GM12878 (cell line): ENCODE measurements at regions not wholly inside any gene's neighbourhood (a gene's known extent, or its start where the extent isn't known, plus 50 kb on each side); places are given as distances from the start of the nearest gene placed in this dataset.

Source experiments
- ATAC-seq: fragments of 200-7000 bp; cut with Tn5 transposase; 3 replicates; pipeline ENCODE4 v1.9.1; 2020; ENCODE audit warnings: mild to moderate bottlenecking, moderate library complexity
- BruUV-seq: library from RNA; stranded (reverse); fragments of 400-500 nt; replicated peaks from 2 replicates; lab custom pipeline; 2021; lab: Mats Ljungman, UMichigan
- CTCF ChIA-PET: fragments of 300-600 bp; sonication (Branson Sonifier 250); formaldehyde crosslinking; extraction: SDS; loops from one replicate; lab custom pipeline; 2021; ENCODE audit warnings: inconsistent platforms; lab: Yijun Ruan, JAX
- POLR2A ChIA-PET: fragments of 350-600 bp; formaldehyde crosslinking; extraction: SDS; loops from one replicate; lab custom pipeline; 2021; ENCODE audit warnings: inconsistent platforms; lab: Charles Lee
- RAD21 ChIA-PET: fragments of 300-600 bp; sonication (Branson Sonifier 250); formaldehyde crosslinking; loops from one replicate; lab custom pipeline; 2023; ENCODE audit warnings: antibody characterized with exemption; ENCODE audit not compliant: unreplicated experiment; lab: Charles Lee
- SMC1A ChIA-PET: fragments of 300-600 bp; sonication (Branson Sonifier 250); formaldehyde crosslinking; loops from one replicate; lab custom pipeline; 2023; ENCODE audit not compliant: unreplicated experiment, uncharacterized antibody; lab: Charles Lee
- DNase-seq: peaks from one replicate; pipeline ENCODE4 v3.0.0-alpha.2; 2011; ENCODE audit warnings: low read depth, low spot score
- FAIRE-seq: peaks from 3 replicates; lab custom pipeline; 2011; peaks lifted over from hg19 to GRCh38; lab: Jason Lieb, UNC
- H2AFZ ChIP-seq: 2 replicates; pipeline ENCODE4 v1.6.0; 2011; ENCODE audit warnings: low read depth, low read length, control low read depth; ENCODE audit not compliant: control insufficient read depth
- H3K27ac ChIP-seq: 2 replicates; pipeline ENCODE4 v1.5.1; 2011; ENCODE audit warnings: control low read depth; ENCODE audit not compliant: control insufficient read depth, insufficient read depth
- H3K27me3 ChIP-seq, 2 experiments: replicated peaks in 1 of 2; 2 replicates each; pipeline versions ENCODE4 v1.6.0 to v1.6.1; 2011; ENCODE audit warnings: low read length in 1 of 2; ENCODE audit not compliant: control insufficient read depth in 2 of 2, insufficient read depth in 2 of 2
- H3K36me3 ChIP-seq, 2 experiments: 2 replicates each; pipeline ENCODE4 v1.5.1; 2011; ENCODE audit warnings: low read length in 1 of 2; ENCODE audit not compliant: control insufficient read depth in 2 of 2, insufficient read depth in 2 of 2
- H3K4me1 ChIP-seq: 2 replicates; pipeline ENCODE4 v1.6.1; 2011; ENCODE audit warnings: mild to moderate bottlenecking, low read length, moderate library complexity, mixed read lengths; ENCODE audit not compliant: control insufficient read depth, insufficient read depth
- H3K4me2 ChIP-seq: 2 replicates; pipeline ENCODE4 v1.6.0; 2011; ENCODE audit warnings: control low read depth; ENCODE audit not compliant: control insufficient read depth, insufficient read depth
- H3K4me3 ChIP-seq: fragments of 200-600 bp; sonication (generic); 2 replicates; pipeline ENCODE4 v1.5.1; 2016
- H3K79me2 ChIP-seq: 2 replicates; pipeline ENCODE4 v1.6.0; 2011; ENCODE audit warnings: low read length; ENCODE audit not compliant: control insufficient read depth, insufficient read depth
- H3K9ac ChIP-seq: 2 replicates; pipeline ENCODE4 v1.8.0; 2011; ENCODE audit warnings: low read length, control low read depth, mixed read lengths; ENCODE audit not compliant: control insufficient read depth, insufficient read depth
- H3K9me3 ChIP-seq: replicated peaks from 3 replicates; pipeline ENCODE4 v1.5.1; 2011; ENCODE audit warnings: mild to moderate bottlenecking, low read length; ENCODE audit not compliant: control insufficient read depth, insufficient read depth
- H4K20me1 ChIP-seq: 2 replicates; pipeline ENCODE4 v1.6.0; 2011; ENCODE audit not compliant: control insufficient read depth, insufficient read depth
- BCL11A ChIP-seq: IDR thresholded peaks from 2 replicates; pipeline ENCODE4 v1.6.1; 2011; ENCODE audit warnings: low read depth, low read length
- CHD2 ChIP-seq: IDR thresholded peaks from 2 replicates; pipeline ENCODE4 v1.6.1; 2011; ENCODE audit warnings: low read depth, low read length, improper control_type of control experiment, borderline replicate concordance
- KLF5 ChIP-seq: fragments of 450-650 bp; IDR thresholded peaks from 2 replicates; pipeline ENCODE4 v1.6.1; 2014; ENCODE audit warnings: mild to moderate bottlenecking; ENCODE audit not compliant: partially characterized antibody
- NFXL1 ChIP-seq: fragments of 450-650 bp; IDR thresholded peaks from 2 replicates; pipeline ENCODE4 v1.6.1; 2017; ENCODE audit warnings: antibody characterized with exemption, mild to moderate bottlenecking, borderline replicate concordance
- RELA ChIP-seq: fragments of 450-650 bp; IDR thresholded peaks from 2 replicates; pipeline ENCODE4 v1.8.0; 2014; ENCODE audit warnings: borderline replicate concordance; ENCODE audit not compliant: partially characterized antibody
- SIN3A ChIP-seq: IDR thresholded peaks from 2 replicates; pipeline ENCODE4 v1.6.1; 2012; ENCODE audit warnings: low read depth, low read length, improper control_type of control experiment
- SP1 ChIP-seq: IDR thresholded peaks from one replicate; pipeline ENCODE4 v1.6.1; 2011; ENCODE audit warnings: low read depth, low read length
- TCF3 ChIP-seq: IDR thresholded peaks from 2 replicates; pipeline ENCODE4 v1.6.1; 2012; ENCODE audit warnings: low read depth, mild to moderate bottlenecking, low read length, borderline replicate concordance; ENCODE audit not compliant: insufficient read depth
- ZSCAN29 ChIP-seq: fragments of 450-650 bp; IDR thresholded peaks from 2 replicates; pipeline ENCODE4 v1.6.1; 2017; ENCODE audit warnings: mild to moderate bottlenecking, moderate library complexity
- WGBS: methylation state at CpG from one replicate; pipeline ENCODE4 v1.1.6; 2016; ENCODE audit warnings: low lambda C conversion rate; ENCODE audit not compliant: insufficient replicate concordance, insufficient coverage; ENCODE audit errors: missing lambda C conversion rate; 5-methylcytosine and 5-hydroxymethylcytosine counted together
- in situ Hi-C: fragments of 300-500 bp; cut with MboI; formaldehyde crosslinking; loops from 9 replicates; pipeline ENCODE4 v1.14.3; 2018; ENCODE audit warnings: mixed read lengths
- intact Hi-C: fragments of 100-400 bp; cut with micrococcal nuclease; formaldehyde crosslinking; loops from one replicate; pipeline ENCODE4 v1.14.2; 2022; ENCODE audit not compliant: unreplicated experiment
- TF ChIP-seq, protein P1 (sequence below): IDR thresholded peaks from 2 replicates; pipeline ENCODE4 v1.6.1; 2012; ENCODE audit warnings: low read length, inconsistent platforms

DNA sequence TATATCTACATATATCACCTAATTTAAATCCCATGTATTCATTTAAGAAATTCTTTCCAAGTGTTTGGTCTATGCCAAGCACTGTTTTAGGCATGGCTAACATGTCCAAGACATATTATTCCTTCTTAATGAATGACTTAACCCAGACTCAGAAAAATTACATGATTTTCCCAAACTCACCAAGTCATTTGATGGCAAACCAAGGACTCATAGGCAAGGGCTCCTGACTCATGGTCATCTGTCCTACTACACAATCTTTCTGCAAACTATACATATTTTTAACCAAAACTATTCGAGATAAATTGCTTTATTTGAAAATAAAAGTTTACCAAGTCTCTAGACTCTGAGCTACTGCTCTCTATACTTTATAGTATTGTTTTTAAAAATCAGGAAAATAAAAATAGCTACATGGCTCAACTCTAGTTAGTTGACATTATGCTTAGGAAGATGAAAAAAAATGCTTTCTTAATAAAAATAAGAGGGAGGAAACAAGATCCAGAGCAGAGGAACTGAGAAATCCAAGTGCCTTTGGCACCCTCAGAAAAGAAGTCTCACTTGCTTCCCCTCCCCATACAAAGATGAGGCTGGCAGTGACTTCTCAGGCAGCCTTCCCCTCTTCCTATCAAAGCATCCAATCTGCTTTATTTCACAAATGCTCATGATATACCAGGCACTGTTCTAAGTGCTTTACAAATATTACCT is 182.2 kb downstream of the RSL24D1 start:
- no peak overlapping the region for H3K4me3 ChIP-seq
- H3K27ac ChIP-seq, result no peak overlapping the region
- no peaks in the 10 kb centered on the region for H3K36me3 ChIP-seq
- SMC1A ChIA-PET, result interaction anchor here (0.6 kb wide), 1 partner anchor 13 kb away, joined by 3 read pairs; no protein-coding TSS in a partner anchor
- H3K9ac ChIP-seq, result no peak overlapping the region
- no peak for ATAC-seq
- H3K27me3 ChIP-seq, result no peaks in the 10 kb centered on the region
- BruUV-seq, result no TSS peak
- H4K20me1 ChIP-seq, result no peaks in the 10 kb centered on the region
- no peak overlapping the region for H2AFZ ChIP-seq
- no peaks in the 10 kb centered on the region for H3K79me2 ChIP-seq
- no peaks in the 10 kb centered on the region for H3K9me3 ChIP-seq
- RAD21 ChIA-PET, result no interaction called here
- CTCF ChIA-PET, result no interaction called here
- no peak for FAIRE-seq
- no peak for DNase-seq
- H3K4me1 ChIP-seq, result no peaks in the 10 kb centered on the region
- no peak overlapping the region for H3K4me2 ChIP-seq
- POLR2A ChIA-PET, result no interaction called here
- in situ Hi-C loops (no loop called here), intact Hi-C loops (no loop called here)
- 0% methylated on average over 1 of the region's 1 CpG for WGBS
- TF ChIP-seq SIN3A, result no peak
- no peak for TF ChIP-seq SP1
- no peak for TF ChIP-seq KLF5
- no peak for TF ChIP-seq CHD2
- TF ChIP-seq RELA, result no peak
- no peak for TF ChIP-seq BCL11A
- TF ChIP-seq, protein P1, sequence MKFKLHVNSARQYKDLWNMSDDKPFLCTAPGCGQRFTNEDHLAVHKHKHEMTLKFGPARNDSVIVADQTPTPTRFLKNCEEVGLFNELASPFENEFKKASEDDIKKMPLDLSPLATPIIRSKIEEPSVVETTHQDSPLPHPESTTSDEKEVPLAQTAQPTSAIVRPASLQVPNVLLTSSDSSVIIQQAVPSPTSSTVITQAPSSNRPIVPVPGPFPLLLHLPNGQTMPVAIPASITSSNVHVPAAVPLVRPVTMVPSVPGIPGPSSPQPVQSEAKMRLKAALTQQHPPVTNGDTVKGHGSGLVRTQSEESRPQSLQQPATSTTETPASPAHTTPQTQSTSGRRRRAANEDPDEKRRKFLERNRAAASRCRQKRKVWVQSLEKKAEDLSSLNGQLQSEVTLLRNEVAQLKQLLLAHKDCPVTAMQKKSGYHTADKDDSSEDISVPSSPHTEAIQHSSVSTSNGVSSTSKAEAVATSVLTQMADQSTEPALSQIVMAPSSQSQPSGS, result no peak
- TF ChIP-seq TCF3, result no peak
- TF ChIP-seq NFXL1, result no peak
- no peak for TF ChIP-seq ZSCAN29
- TF ChIP-seq, all 136 proteins: peak for 0
